Caco-2 (cell line): ENCODE measurements at regions not wholly inside any gene's neighbourhood (a gene's known extent, or its start where the extent isn't known, plus 50 kb on each side); places are given as distances from the start of the nearest gene placed in this dataset.

Source experiments
- BruUV-seq: library from RNA; stranded (reverse); fragments of 400-500 nt; replicated peaks from 2 replicates; lab custom pipeline; 2021; lab: Mats Ljungman, UMichigan
- CTCF ChIA-PET: fragments of 300-600 bp; sonication (Branson Sonifier 250); formaldehyde crosslinking; loops from one replicate; lab custom pipeline; 2022; ENCODE audit warnings: antibody characterized with exemption; lab: Charles Lee
- POLR2A ChIA-PET: fragments of 300-600 bp; sonication (Branson Sonifier 250); formaldehyde crosslinking; loops from one replicate; lab custom pipeline; 2022; ENCODE audit warnings: antibody characterized with exemption; lab: Charles Lee
- DNase-seq, 2 experiments: peaks; one replicate each; pipeline versions ENCODE4 v3.0.0 to v3.0.0-alpha.2; 2020 to 2022
- H3K27me3 ChIP-seq: replicated peaks from 2 replicates; pipeline ENCODE4 v1.6.0; 2011; ENCODE audit warnings: low read length; ENCODE audit not compliant: control insufficient read depth, insufficient read depth
- H3K36me3 ChIP-seq: 2 replicates; pipeline ENCODE4 v1.5.1; 2011; ENCODE audit warnings: low read length; ENCODE audit not compliant: control insufficient read depth, insufficient read depth
- H3K4me1 ChIP-seq: fragments of 250-450 bp; sonication (Bioruptor Pico); 2 replicates; pipeline ENCODE4 v1.5.1; 2020; ENCODE audit warnings: mild to moderate bottlenecking
- H3K4me3 ChIP-seq: 2 replicates; pipeline ENCODE4 v1.5.1; 2011; ENCODE audit warnings: low read depth, mild to moderate bottlenecking, control low read depth, low read length
- H3K9me3 ChIP-seq: fragments of 250-450 bp; sonication (Bioruptor Pico); 2 replicates; pipeline ENCODE4 v1.5.1; 2020; ENCODE audit warnings: mild to moderate bottlenecking, moderate library complexity
- H3K27ac Mint-ChIP-seq: one replicate; pipeline ENCODE4 v1.8.0; 2022; ENCODE audit warnings: mixed read lengths; ENCODE audit not compliant: unreplicated experiment
- H3K27me3 Mint-ChIP-seq: one replicate; pipeline ENCODE4 v1.8.0; 2022; ENCODE audit warnings: mixed read lengths; ENCODE audit not compliant: insufficient read depth, unreplicated experiment
- H3K36me3 Mint-ChIP-seq: one replicate; pipeline ENCODE4 v1.8.0; 2022; ENCODE audit warnings: mild to moderate bottlenecking, mixed read lengths; ENCODE audit not compliant: insufficient read depth, unreplicated experiment
- H3K4me1 Mint-ChIP-seq: one replicate; pipeline ENCODE4 v1.8.0; 2022; ENCODE audit warnings: low read depth, mixed read lengths; ENCODE audit not compliant: unreplicated experiment
- H3K4me3 Mint-ChIP-seq: one replicate; pipeline ENCODE4 v1.8.0; 2022; ENCODE audit warnings: mild to moderate bottlenecking, moderate library complexity, mixed read lengths; ENCODE audit not compliant: unreplicated experiment
- H3K9me3 Mint-ChIP-seq: one replicate; pipeline ENCODE4 v1.8.0; 2022; ENCODE audit warnings: mixed read lengths; ENCODE audit not compliant: unreplicated experiment
- CTCF ChIP-seq, 2 experiments: fragments of 200-600 bp in 1 of 2; IDR thresholded peaks; 1 replicate in 1 of 2; 2 replicates in 1 of 2; pipeline versions ENCODE4 v1.5.1 to v1.8.0; 2011 to 2022; ENCODE audit warnings: antibody characterized with exemption in 1 of 2, control low read depth in 1 of 2, inconsistent platforms in 1 of 2, low read depth in 1 of 2, low read length in 1 of 2, mild to moderate bottlenecking in 1 of 2, moderate library complexity in 1 of 2; ENCODE audit not compliant: insufficient read depth in 1 of 2, severe bottlenecking in 1 of 2, unreplicated experiment in 1 of 2
- intact Hi-C: fragments of 100-400 bp; cut with micrococcal nuclease; formaldehyde crosslinking; loops from one replicate; pipeline ENCODE4 v1.10.0; 2022; ENCODE audit not compliant: unreplicated experiment

- H3K4me3 Mint-ChIP-seq: no peak overlapping the region
- H3K27ac Mint-ChIP-seq: no peak overlapping the region
- CTCF ChIA-PET: no interaction called here
- DNase-seq: no peak
- no peaks in the 10 kb centered on the region for H3K9me3 Mint-ChIP-seq
- no peaks in the 10 kb centered on the region for H3K4me1 Mint-ChIP-seq
- no peaks in the 10 kb centered on the region for H3K36me3 Mint-ChIP-seq
- TF ChIP-seq CTCF (IDR thresholded peaks at IDR 0.05; ENCODE audit: insufficient read depth in 1 of 2, low read depth in 1 of 2, low read length in 1 of 2, severe bottlenecking in 1 of 2, unreplicated experiment in 1 of 2): no peak
- Histone ChIP-seq H3K27me3 (no peaks in the 10 kb centered on the region), H3K36me3 (no peaks in the 10 kb centered on the region), H3K4me1 (no peaks in the 10 kb centered on the region), H3K4me3 (no peak overlapping the region), H3K9me3 (no peaks in the 10 kb centered on the region)
- BruUV-seq: no TSS peak
- no peaks in the 10 kb centered on the region for H3K27me3 Mint-ChIP-seq
- POLR2A ChIA-PET: no interaction called here
- intact Hi-C loops: no loop called here
Measured at GRCh38 chr13:66189986-66190385, 1040.2 kb downstream of the PCDH9 start.

GRCh38 chr13:66180836-66181235 lies 1049.3 kb downstream of the PCDH9 start:
- H3K27me3 ChIP-seq: no peaks in the 10 kb centered on the region
- H3K36me3 Mint-ChIP-seq: no peaks in the 10 kb centered on the region
- BruUV-seq: no TSS peak
- TF ChIP-seq CTCF (IDR thresholded peaks at IDR 0.05; ENCODE audit: insufficient read depth in 1 of 2, low read depth in 1 of 2, low read length in 1 of 2, severe bottlenecking in 1 of 2, unreplicated experiment in 1 of 2): no peak
- no peaks in the 10 kb centered on the region for H3K27me3 Mint-ChIP-seq
- no peaks in the 10 kb centered on the region for H3K4me1 ChIP-seq
- H3K4me1 Mint-ChIP-seq: no peaks in the 10 kb centered on the region
- intact Hi-C loops: no loop called here
- DNase-seq: no peak
- H3K36me3 ChIP-seq: no peaks in the 10 kb centered on the region
- no peaks in the 10 kb centered on the region for H3K9me3 Mint-ChIP-seq
- H3K4me3 Mint-ChIP-seq: no peak overlapping the region
- H3K4me3 ChIP-seq: no peak overlapping the region
- CTCF ChIA-PET: no interaction called here
- no peaks in the 10 kb centered on the region for H3K9me3 ChIP-seq
- no peak overlapping the region for H3K27ac Mint-ChIP-seq
- POLR2A ChIA-PET: no interaction called here

- Histone ChIP-seq H3K4me1 (no peaks in the 10 kb centered on the region), H3K36me3 (no peaks in the 10 kb centered on the region), H3K9me3 (no peaks in the 10 kb centered on the region), H3K27me3 (no peaks in the 10 kb centered on the region), H3K4me3 (no peak overlapping the region)
- H3K4me3 Mint-ChIP-seq: no peak overlapping the region
- ChIA-PET CTCF (no interaction called here), POLR2A (no interaction called here)
- no peaks in the 10 kb centered on the region for H3K27me3 Mint-ChIP-seq
- TF ChIP-seq CTCF (IDR thresholded peaks at IDR 0.05; ENCODE audit: insufficient read depth in 1 of 2, low read depth in 1 of 2, low read length in 1 of 2, severe bottlenecking in 1 of 2, unreplicated experiment in 1 of 2): no peak
- H3K27ac Mint-ChIP-seq: no peak overlapping the region
- intact Hi-C loops: no loop called here
- no peak for DNase-seq
- no peaks in the 10 kb centered on the region for H3K36me3 Mint-ChIP-seq
- no peaks in the 10 kb centered on the region for H3K4me1 Mint-ChIP-seq
- no TSS peak for BruUV-seq
- H3K9me3 Mint-ChIP-seq: no peaks in the 10 kb centered on the region
Measured at GRCh38 chr13:66171920-66172319, 1058.2 kb downstream of the PCDH9 start.
